NCI-H2171 (cell line): ENCODE measurements at regions not wholly inside any gene's neighbourhood (a gene's known extent, or its start where the extent isn't known, plus 50 kb on each side); places are given as distances from the start of the nearest gene placed in this dataset.

ENCODE experiments used
- DNase-seq: peaks from one replicate; lab custom pipeline; 2025; lab: John Stamatoyannopoulos, UW

GRCh38 chr4:173608632-173609031, 78.6 kb upstream of the HAND2 start:
- DNase-seq, result peak; percentile 9

DNA sequence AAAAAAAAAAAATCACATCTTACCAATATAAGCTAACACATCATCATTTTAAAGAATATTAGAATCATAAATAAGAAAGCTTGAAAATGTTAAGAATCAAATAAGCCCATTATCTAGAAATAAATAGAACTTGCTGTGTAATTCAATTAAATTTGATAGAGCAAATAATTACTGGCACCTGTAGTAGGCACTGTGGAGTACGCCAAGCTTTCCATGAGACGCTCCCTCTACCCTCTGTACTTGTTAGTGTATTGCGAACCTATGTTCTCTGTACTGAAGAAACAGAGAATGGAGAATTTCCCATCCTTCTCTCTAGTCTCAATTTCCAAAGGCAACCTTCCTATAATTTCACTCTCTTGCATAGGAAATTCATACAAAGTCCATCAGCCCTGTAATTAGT, 61.7 kb upstream of the HAND2 start:
- no peak for DNase-seq

DNA sequence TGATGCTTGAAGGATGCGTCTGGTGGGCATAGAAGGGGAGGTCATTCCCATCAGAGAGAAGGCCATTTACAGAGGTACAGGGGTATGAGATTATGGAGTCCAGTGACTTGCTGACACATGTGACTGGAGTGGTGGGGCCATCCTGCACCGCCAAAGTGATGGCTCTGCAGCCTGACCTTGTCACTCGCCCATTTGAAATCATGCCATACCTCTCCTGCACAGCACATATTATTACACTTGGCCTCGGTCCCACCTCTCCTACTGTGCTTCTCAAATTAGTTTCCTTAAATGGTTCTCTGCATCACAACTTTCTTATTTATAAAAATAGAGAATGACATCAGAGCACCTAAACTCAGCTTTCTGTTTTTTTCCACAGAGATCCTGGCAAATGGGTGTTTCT, 60.7 kb upstream of the HAND2 start:
- no peak for DNase-seq

DNA sequence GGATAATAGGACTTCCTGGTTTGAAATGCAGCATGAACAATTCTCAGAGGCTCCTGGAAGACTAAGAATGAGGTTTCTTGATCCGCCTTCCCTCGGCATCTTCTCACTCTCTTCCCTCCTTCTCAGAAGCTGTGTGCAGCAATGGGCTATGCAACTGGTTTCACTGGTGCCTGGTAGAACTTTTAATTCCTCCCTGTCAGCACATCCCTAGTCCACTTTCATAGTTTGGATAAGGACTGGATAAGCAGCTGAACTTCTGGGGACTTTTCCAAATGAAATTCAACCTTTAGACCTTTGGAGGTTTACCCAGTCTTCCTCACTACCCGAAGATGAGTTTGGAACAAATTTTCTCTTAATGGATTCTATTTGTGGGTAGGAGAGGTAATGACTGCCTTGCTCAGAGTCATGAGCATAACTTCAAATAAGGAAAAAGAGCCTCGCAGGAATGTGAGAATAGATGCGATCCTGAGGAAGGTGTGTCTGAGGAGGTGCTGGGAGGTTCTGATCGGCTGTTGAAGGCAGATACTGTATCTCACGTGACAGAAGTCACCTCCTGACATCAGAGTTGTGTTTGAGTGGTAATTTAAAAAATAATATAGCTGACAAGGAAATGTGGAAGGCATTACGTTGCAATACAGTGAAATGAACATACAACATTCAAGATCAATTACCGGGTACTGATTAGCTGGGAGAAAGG, 56.0 kb upstream of the HAND2 start:
- DNase-seq, result no peak

DNA sequence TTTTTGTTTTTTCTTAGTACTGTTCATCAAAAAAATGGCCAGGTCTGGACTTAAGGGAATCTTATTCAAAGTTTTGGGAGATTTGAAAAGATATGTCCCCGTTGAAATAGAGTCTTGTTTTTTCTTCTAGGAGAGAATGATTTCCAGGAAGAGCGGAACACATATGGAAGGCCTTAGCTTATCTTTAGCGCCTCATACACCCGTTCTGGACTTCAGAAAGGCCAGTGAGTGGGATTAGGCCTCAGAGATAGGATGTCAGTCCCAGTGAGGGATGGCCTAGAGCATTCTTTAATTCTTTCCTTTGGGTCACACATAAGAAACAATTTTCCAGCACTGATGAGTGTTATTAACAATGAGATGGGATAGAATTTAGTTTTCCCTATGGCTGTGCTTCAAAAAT, 54.5 kb upstream of the HAND2 start:
- DNase-seq, result no peak
